Lower leg skin (tissue), 4 donors: ENCODE measurements at regions not wholly inside any gene's neighbourhood (a gene's known extent, or its start where the extent isn't known, plus 50 kb on each side); places are given as distances from the start of the nearest gene placed in this dataset.

ENCODE experiments used
- DNase-seq, 2 donors: peaks; one replicate each; pipeline ENCODE4 v3.0.0-alpha.2; 2019; ENCODE audit warnings: low spot score in 2 of 2
- H3K4me3 ChIP-seq: fragments of 200-600 bp; sonication (generic); 2 replicates; pipeline ENCODE4 v1.5.1; 2017; ENCODE audit warnings: mild to moderate bottlenecking, low read depth; ENCODE audit not compliant: poor library complexity, severe bottlenecking
- POLR2A ChIP-seq, 2 donors: fragments of 450-650 bp; IDR thresholded peaks; one replicate each; pipeline ENCODE4 v1.6.1; 2016 to 2017; ENCODE audit warnings: antibody characterized with exemption in 2 of 2, mild to moderate bottlenecking in 1 of 2, moderate library complexity in 1 of 2
- WGBS, 2 donors: methylation state at CpG; one replicate each; pipeline ENCODE4 v1.1.5; 2018; 5-methylcytosine and 5-hydroxymethylcytosine counted together
- intact Hi-C: fragments of 100-400 bp; cut with DNase I; formaldehyde crosslinking; loops from one replicate; pipeline ENCODE4 v1.15.0; 2023; ENCODE audit warnings: low total_unique reads
- TF ChIP-seq, protein P1 (sequence below), 3 donors: fragments of 450-650 bp; IDR thresholded peaks; one replicate each; pipeline ENCODE4 v1.5.1; 2016; ENCODE audit warnings: antibody characterized with exemption in 3 of 3, mild to moderate bottlenecking in 3 of 3, moderate library complexity in 2 of 3

DNA sequence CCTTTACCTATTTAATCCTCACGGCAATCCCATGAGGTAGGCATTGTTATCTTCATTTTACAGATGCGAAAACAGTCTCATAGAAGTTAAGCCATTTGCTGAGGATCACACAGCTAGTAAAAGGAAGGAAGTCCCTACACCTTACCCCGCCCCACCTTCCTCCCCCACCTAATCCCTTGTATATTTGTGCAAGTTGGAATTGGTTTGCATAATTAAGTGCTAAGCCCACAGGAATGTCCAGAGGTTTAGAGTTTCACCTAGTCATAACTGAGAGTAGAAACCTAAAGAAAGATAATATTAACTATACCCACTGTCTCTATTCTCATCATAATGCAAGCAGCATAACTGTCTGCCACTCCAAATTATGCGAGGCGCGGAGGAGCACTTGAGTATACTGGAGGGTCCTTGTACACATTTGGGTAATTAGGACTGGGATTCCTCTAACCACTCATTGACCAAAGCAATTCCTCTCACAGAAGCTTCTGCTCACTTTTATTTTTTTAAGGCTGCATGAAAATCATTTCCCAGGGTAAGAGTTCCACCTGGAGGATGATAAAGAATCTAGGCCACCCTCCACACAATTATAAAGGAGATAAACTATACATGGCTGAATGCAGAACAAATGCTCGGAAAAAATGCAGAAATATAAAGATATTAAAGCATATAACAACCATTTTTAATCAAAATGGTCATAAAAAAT lies 199.9 kb downstream of the FAM181B start:
- no peak for TF ChIP-seq POLR2A (IDR thresholded peaks at IDR 0.05)
- TF ChIP-seq, protein P1, sequence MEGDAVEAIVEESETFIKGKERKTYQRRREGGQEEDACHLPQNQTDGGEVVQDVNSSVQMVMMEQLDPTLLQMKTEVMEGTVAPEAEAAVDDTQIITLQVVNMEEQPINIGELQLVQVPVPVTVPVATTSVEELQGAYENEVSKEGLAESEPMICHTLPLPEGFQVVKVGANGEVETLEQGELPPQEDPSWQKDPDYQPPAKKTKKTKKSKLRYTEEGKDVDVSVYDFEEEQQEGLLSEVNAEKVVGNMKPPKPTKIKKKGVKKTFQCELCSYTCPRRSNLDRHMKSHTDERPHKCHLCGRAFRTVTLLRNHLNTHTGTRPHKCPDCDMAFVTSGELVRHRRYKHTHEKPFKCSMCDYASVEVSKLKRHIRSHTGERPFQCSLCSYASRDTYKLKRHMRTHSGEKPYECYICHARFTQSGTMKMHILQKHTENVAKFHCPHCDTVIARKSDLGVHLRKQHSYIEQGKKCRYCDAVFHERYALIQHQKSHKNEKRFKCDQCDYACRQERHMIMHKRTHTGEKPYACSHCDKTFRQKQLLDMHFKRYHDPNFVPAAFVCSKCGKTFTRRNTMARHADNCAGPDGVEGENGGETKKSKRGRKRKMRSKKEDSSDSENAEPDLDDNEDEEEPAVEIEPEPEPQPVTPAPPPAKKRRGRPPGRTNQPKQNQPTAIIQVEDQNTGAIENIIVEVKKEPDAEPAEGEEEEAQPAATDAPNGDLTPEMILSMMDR (IDR thresholded peaks at IDR 0.05), result no peak
- no peak overlapping the region for H3K4me3 ChIP-seq
- no peak for DNase-seq
- 80 to 81% methylated on average over 7 of the region's 7 CpGs for WGBS, 2 donors
- intact Hi-C loops, result no loop called here

DNA sequence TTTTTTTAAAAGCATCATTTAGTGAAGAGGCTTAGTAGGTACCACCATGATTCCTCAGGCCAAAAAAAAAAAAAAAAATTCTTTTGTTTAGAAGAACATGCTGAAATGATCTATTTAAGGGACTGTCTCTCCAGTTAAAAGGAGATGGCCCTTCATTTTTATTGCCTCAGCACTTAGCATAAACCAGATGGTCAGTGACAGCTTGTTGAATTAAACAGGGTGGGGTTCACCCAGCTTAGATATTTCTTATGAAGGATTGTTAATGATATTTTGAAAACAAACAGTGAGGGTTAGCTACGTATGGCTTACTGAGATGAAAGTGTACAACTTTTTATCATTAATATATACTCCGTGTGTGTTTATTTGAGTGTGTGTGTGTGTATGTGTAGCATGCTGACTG lies 203.7 kb downstream of the FAM181B start:
- 41 to 83% methylated on average over 2 of the region's 2 CpGs for WGBS, 2 donors
- no peak overlapping the region for H3K4me3 ChIP-seq
- intact Hi-C loops, result no loop called here
- DNase-seq, result no peak
- TF ChIP-seq, protein P1 (IDR thresholded peaks at IDR 0.05), result no peak
- no peak for TF ChIP-seq POLR2A (IDR thresholded peaks at IDR 0.05)

DNA sequence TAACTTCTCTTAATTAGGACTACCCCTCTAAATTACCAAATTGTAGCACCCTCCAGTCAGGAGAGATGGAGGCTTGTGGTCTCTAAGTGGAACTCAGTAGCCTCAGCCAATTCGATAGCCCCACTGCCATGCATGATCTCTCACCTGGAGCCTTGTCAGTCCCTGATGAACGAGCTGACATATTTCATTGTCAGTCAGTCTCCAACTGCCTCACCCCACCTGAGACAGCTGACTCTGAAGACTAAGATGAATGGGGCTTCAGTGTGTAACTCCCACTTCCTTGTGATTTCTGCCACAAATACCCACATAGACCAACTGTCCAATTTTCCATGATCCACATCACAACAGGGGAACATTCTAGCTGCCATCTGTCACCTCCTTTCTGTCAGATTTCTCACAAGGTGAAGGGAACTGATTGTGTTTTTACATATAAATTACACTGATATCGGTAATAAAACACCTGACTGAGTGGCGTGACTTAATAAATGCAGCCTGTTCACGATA lies 206.5 kb downstream of the FAM181B start:
- DNase-seq, result no peak
- no peak for TF ChIP-seq POLR2A (IDR thresholded peaks at IDR 0.05)
- TF ChIP-seq, protein P1 (IDR thresholded peaks at IDR 0.05), result no peak
- intact Hi-C loops, result no loop called here
- 71 to 72% methylated on average over 5 of the region's 5 CpGs for WGBS, 2 donors
- no peak overlapping the region for H3K4me3 ChIP-seq

DNA sequence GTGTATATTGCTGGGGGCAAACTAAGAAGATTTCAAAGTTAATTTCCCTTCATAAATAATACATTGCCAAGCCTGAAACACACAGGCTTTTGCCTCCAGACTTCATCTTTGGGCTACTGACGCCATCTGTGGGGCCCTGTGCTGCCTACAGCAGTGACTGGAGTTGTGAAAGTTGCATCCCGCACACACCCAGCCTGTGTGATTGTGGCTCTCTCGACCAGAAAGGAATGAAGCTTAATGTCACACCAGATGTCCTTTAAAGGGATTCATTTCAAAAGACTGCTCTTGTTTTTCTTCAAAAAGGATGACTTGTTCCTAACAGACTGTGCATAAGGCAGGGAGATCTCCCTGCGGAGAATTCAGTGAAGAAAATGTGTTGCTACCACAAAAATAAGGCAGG lies 210.5 kb downstream of the FAM181B start:
- 23 to 33% methylated on average over 4 of the region's 4 CpGs for WGBS, 2 donors
- no peak overlapping the region for H3K4me3 ChIP-seq
- no peak for DNase-seq
- intact Hi-C loops, result no loop called here
- no peak for TF ChIP-seq POLR2A (IDR thresholded peaks at IDR 0.05)
- TF ChIP-seq, protein P1 (IDR thresholded peaks at IDR 0.05), result no peak

DNA sequence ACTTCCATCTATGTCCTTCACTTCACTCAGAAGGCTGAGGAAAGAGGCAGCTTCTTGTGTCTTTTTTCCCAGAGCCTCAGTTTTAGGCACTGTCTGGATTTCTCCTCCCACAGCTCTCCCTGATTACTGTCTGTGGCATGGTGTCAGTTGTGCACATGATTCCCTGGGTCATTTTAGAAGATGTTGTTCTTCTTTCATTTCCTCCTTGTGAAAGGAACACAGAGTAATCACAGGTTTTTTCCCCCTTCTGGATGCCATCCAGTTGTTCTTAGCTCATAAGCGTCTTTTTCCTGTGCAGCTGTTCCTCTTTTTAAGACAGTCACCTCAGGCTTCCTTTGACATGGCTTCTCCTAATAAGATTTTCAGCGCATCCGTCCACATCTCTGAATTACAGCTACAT lies 212.2 kb downstream of the FAM181B start:
- TF ChIP-seq, protein P1 (IDR thresholded peaks at IDR 0.05), result no peak
- TF ChIP-seq POLR2A (IDR thresholded peaks at IDR 0.05), result no peak
- no peak overlapping the region for H3K4me3 ChIP-seq
- intact Hi-C loops, result no loop called here
- peak in 1 of 2 donors; percentile 30 for DNase-seq
- WGBS, 2 donors, result 17 to 20% methylated on average over 3 of the region's 3 CpGs

DNA sequence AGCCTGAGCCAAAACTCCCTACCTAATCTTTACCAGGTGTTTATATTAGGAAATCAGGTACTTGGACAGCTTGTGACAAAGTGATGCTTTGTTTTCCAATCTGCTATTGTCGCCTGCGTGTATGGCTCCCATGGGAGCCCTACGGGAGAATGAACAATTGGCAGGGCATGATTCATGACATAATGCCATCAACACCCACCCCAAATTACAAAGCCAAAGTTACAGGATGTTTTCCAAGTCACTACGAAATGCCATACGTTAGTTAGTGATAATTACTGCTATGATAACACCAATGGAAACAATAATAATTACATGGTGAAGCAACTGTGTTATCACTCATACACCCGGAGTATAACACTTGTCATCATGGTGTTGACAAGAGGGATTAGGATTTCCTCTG lies 226.4 kb downstream of the FAM181B start:
- WGBS, 2 donors, result 40 to 42% methylated on average over 6 of the region's 6 CpGs
- no peak for TF ChIP-seq POLR2A (IDR thresholded peaks at IDR 0.05)
- TF ChIP-seq, protein P1 (IDR thresholded peaks at IDR 0.05), result no peak
- no peak for DNase-seq

More for the DNA sequence above, 226.4 kb downstream of the FAM181B start:
- intact Hi-C loops, result no loop called here
- H3K4me3 ChIP-seq, result no peak overlapping the region
